ENCODE measurements at regions not wholly inside any gene's neighbourhood (a gene's known extent, or its start where the extent isn't known, plus 50 kb on each side); places are given as distances from the start of the nearest gene placed in this dataset.

GRCh38 chr6:74114428-74114827, 418.4 kb downstream of the CD109 start:
- no peak for TF ChIP-seq GATA2 (IDR thresholded peaks at IDR 0.05; ENCODE audit: low read depth, low read length)
- TF ChIP-seq GATA3 (IDR thresholded peaks at IDR 0.05; ENCODE audit: low read depth, low read length), result no peak

Measured in SH-SY5Y (cell line).